ENCODE measurements at regions not wholly inside any gene's neighbourhood (a gene's known extent, or its start where the extent isn't known, plus 50 kb on each side); places are given as distances from the start of the nearest gene placed in this dataset.

GRCh38 chr6:140026546-140026945 lies 652.1 kb upstream of the CITED2 start:
- Mint-ChIP-seq H3K27me3 (ENCODE audit: unreplicated experiment) (no peaks in the 10 kb centered on the region), H3K4me1 (ENCODE audit: unreplicated experiment) (peaks cover 12% of the 10 kb centered on the region), H3K27ac (ENCODE audit: unreplicated experiment) (no peak overlapping the region), H3K4me3 (ENCODE audit: unreplicated experiment) (no peak overlapping the region), H3K9me3 (ENCODE audit: unreplicated experiment) (peaks cover 16% of the 10 kb centered on the region), H3K36me3 (ENCODE audit: unreplicated experiment) (peaks cover 18% of the 10 kb centered on the region)
- DNase-seq (ENCODE audit: extremely low spot score, unreplicated experiment), result no peak
- TF ChIP-seq CTCF (IDR thresholded peaks at IDR 0.05), result no peak

- Mint-ChIP-seq H3K27ac (ENCODE audit: unreplicated experiment) (no peak overlapping the region), H3K4me1 (ENCODE audit: unreplicated experiment) (peaks cover 12% of the 10 kb centered on the region), H3K9me3 (ENCODE audit: unreplicated experiment) (peaks cover 28% of the 10 kb centered on the region), H3K27me3 (ENCODE audit: unreplicated experiment) (no peaks in the 10 kb centered on the region), H3K36me3 (ENCODE audit: unreplicated experiment) (peaks cover 22% of the 10 kb centered on the region), H3K4me3 (ENCODE audit: unreplicated experiment) (no peak overlapping the region)
- no peak for DNase-seq (ENCODE audit: extremely low spot score, unreplicated experiment)
- TF ChIP-seq CTCF (IDR thresholded peaks at IDR 0.05), result no peak
These were observed 650.7 kb upstream of the CITED2 start for GRCh38 chr6:140025171-140025570.

DNA sequence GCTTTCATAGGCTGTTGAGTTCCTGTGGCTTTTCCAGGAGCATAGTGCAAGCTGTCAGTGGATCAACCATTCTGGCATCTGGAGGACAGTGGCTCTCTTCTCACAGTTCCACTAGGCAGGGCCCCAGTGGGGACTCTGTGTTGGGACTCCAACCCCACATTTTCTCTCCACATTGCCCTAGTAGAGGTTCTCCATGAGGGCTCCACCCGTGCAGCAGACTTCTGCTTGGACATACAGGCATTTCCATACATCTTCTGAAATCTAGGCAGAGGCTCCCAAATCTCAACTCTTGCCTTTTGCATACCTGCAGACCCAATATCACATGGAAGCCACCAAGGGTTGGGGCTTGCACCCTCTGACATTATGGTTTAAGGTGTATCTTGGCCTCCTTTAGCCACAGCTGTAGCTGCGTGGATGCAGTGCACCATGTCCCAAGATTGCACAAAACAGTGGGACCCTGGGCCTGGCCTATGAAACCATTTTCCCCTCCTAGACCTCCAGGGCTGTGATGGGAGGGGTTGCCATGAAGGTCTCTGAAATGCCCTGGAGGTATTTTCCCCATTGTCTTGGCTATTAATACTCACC lies 645.9 kb upstream of the CITED2 start:
- H3K27me3 Mint-ChIP-seq (ENCODE audit: unreplicated experiment), result no peaks in the 10 kb centered on the region
- no peak for DNase-seq (ENCODE audit: extremely low spot score, unreplicated experiment)
- peaks cover 4% of the 10 kb centered on the region for H3K36me3 Mint-ChIP-seq (ENCODE audit: unreplicated experiment)
- no peak overlapping the region for H3K27ac Mint-ChIP-seq (ENCODE audit: unreplicated experiment)
- H3K4me3 Mint-ChIP-seq (ENCODE audit: unreplicated experiment), result no peak overlapping the region
- H3K9me3 Mint-ChIP-seq (ENCODE audit: unreplicated experiment), result peaks cover 22% of the 10 kb centered on the region
- no peak for TF ChIP-seq CTCF (IDR thresholded peaks at IDR 0.05)
- H3K4me1 Mint-ChIP-seq (ENCODE audit: unreplicated experiment), result no peaks in the 10 kb centered on the region

DNA sequence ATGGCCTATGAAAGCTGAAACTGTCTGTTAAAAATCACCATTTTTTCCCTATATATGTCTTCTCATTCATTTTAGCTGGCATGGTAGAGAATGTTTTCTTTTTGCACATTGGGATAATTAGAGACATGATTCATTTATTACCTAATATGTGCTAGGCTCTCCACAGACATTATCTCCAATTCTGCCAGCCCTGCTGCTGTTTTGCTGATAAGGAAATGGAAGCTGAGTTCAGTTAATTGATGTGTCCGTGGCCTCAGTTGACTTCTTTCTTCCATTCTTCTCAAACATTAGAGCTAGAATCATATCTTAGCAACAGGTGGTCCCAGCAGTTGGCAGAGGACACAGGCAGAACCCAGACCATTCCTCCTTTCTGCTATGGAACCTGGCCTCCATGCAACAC lies 644.1 kb upstream of the CITED2 start:
- Mint-ChIP-seq H3K36me3 (ENCODE audit: unreplicated experiment) (peaks cover 4% of the 10 kb centered on the region), H3K4me3 (ENCODE audit: unreplicated experiment) (no peak overlapping the region), H3K27ac (ENCODE audit: unreplicated experiment) (no peak overlapping the region), H3K4me1 (ENCODE audit: unreplicated experiment) (no peaks in the 10 kb centered on the region), H3K27me3 (ENCODE audit: unreplicated experiment) (no peaks in the 10 kb centered on the region), H3K9me3 (ENCODE audit: unreplicated experiment) (peaks cover 22% of the 10 kb centered on the region)
- TF ChIP-seq CTCF (IDR thresholded peaks at IDR 0.05), result no peak
- no peak for DNase-seq (ENCODE audit: extremely low spot score, unreplicated experiment)

GRCh38 chr6:140017470-140017869 lies 643.0 kb upstream of the CITED2 start:
- TF ChIP-seq CTCF (IDR thresholded peaks at IDR 0.05), result no peak
- peaks cover 22% of the 10 kb centered on the region for H3K9me3 Mint-ChIP-seq (ENCODE audit: unreplicated experiment)
- H3K27ac Mint-ChIP-seq (ENCODE audit: unreplicated experiment), result no peak overlapping the region
- H3K4me1 Mint-ChIP-seq (ENCODE audit: unreplicated experiment), result peaks cover under 1% of the 10 kb centered on the region
- DNase-seq (ENCODE audit: extremely low spot score, unreplicated experiment), result no peak
- no peaks in the 10 kb centered on the region for H3K27me3 Mint-ChIP-seq (ENCODE audit: unreplicated experiment)
- no peak overlapping the region for H3K4me3 Mint-ChIP-seq (ENCODE audit: unreplicated experiment)
- peaks cover 4% of the 10 kb centered on the region for H3K36me3 Mint-ChIP-seq (ENCODE audit: unreplicated experiment)

All from osteocyte (in vitro differentiated cells).